ENCODE measurements at regions not wholly inside any gene's neighbourhood (a gene's known extent, or its start where the extent isn't known, plus 50 kb on each side); places are given as distances from the start of the nearest gene placed in this dataset.

GRCh38 chr10:27612551-27613035 is 108.5 kb downstream of the RAB18 start:
- 68% methylated on average over 6 of the region's 6 CpGs for whole genome bisulfite sequencing
- intact Hi-C loops (cut with DNase I): no loop called here
- Histone ChIP-seq H3K4me1 (peaks cover 0 to 16% (median 12%) of the 10 kb centered on the region in 4 donors), H3K9me3 (no peaks in the 10 kb centered on the region), H3K4me3 (no peak overlapping the region), H3K36me3 (no peaks in the 10 kb centered on the region), H3K27me3 (no peaks in the 10 kb centered on the region), H3K27ac (replicated peaks in 1 of 4) (no peak overlapping the region)
- no peak for DNase-seq (ENCODE audit: extremely low spot score)
- TF ChIP-seq CTCF (IDR thresholded peaks at IDR 0.05) (no peak), EP300 (IDR thresholded peaks at IDR 0.05) (no peak)

GRCh38 chr10:27614776-27615175 is 110.7 kb downstream of the RAB18 start:
- intact Hi-C loops (cut with DNase I): no loop called here
- TF ChIP-seq POLR2AphosphoS5 (IDR thresholded peaks at IDR 0.05): no peak
- TF ChIP-seq POLR2A (IDR thresholded peaks at IDR 0.05; ENCODE audit: low read depth): no peak
- no peak for TF ChIP-seq CTCF (IDR thresholded peaks at IDR 0.05)
- no peak for TF ChIP-seq EP300 (IDR thresholded peaks at IDR 0.05)
- no peaks in the 10 kb centered on the region for H3K9me3 ChIP-seq
- no peaks in the 10 kb centered on the region for H3K27me3 ChIP-seq
- peaks cover 0 to 30% (median 26%) of the 10 kb centered on the region in 4 donors for H3K4me1 ChIP-seq
- no peak for DNase-seq (ENCODE audit: extremely low spot score)
- 71% methylated on average over 6 of the region's 6 CpGs for WGBS
- no peaks in the 10 kb centered on the region for H3K36me3 ChIP-seq
- H3K27ac ChIP-seq (replicated peaks in 1 of 4): no peak overlapping the region
- H3K4me3 ChIP-seq: no peak overlapping the region

- Histone ChIP-seq H3K36me3 (no peaks in the 10 kb centered on the region), H3K9me3 (no peaks in the 10 kb centered on the region), H3K4me1 (peaks cover 0 to 35% (median 32%) of the 10 kb centered on the region in 4 donors), H3K27ac (replicated peaks in 1 of 4) (peak overlapping the region in 2 of 4 donors; percentile 25 to 52), H3K4me3 (no peak overlapping the region), H3K27me3 (no peaks in the 10 kb centered on the region)
- 87% methylated on average over 6 of the region's 6 CpGs for WGBS
- no peak for DNase-seq (ENCODE audit: extremely low spot score)
- TF ChIP-seq CTCF (IDR thresholded peaks at IDR 0.05): no peak
- TF ChIP-seq POLR2A (IDR thresholded peaks at IDR 0.05; ENCODE audit: low read depth): no peak
- TF ChIP-seq POLR2AphosphoS5 (IDR thresholded peaks at IDR 0.05): no peak
- no peak for TF ChIP-seq EP300 (IDR thresholded peaks at IDR 0.05)
- intact Hi-C loops (cut with DNase I): no loop called here
Observed at GRCh38 chr10:27618036-27618615, 114.0 kb downstream of the RAB18 start.

- Histone ChIP-seq H3K4me3 (no peak overlapping the region), H3K9me3 (no peaks in the 10 kb centered on the region), H3K27me3 (no peaks in the 10 kb centered on the region), H3K4me1 (peaks cover 0 to 35% (median 32%) of the 10 kb centered on the region in 4 donors), H3K36me3 (no peaks in the 10 kb centered on the region), H3K27ac (replicated peaks in 1 of 4) (peak overlapping the region; percentile 25 to 63 (median 44))
- 45% methylated on average over 10 of the region's 10 CpGs for WGBS
- intact Hi-C loops (cut with DNase I): no loop called here
- no peak for DNase-seq (ENCODE audit: extremely low spot score)
- TF ChIP-seq POLR2AphosphoS5 (IDR thresholded peaks at IDR 0.05): no peak
- no peak for TF ChIP-seq EP300 (IDR thresholded peaks at IDR 0.05)
- TF ChIP-seq POLR2A (IDR thresholded peaks at IDR 0.05; ENCODE audit: low read depth): no peak
- TF ChIP-seq CTCF (IDR thresholded peaks at IDR 0.05): no peak
Observed at GRCh38 chr10:27618906-27619305, 114.8 kb downstream of the RAB18 start.

GRCh38 chr10:27619329-27619728 is 115.2 kb downstream of the RAB18 start:
- peak overlapping the region; percentile 25 to 63 (median 44) for H3K27ac ChIP-seq (replicated peaks in 1 of 4)

More at GRCh38 chr10:27619329-27619728, 115.2 kb downstream of the RAB18 start:
- H3K36me3 ChIP-seq: no peaks in the 10 kb centered on the region
- H3K27me3 ChIP-seq: no peaks in the 10 kb centered on the region
- H3K9me3 ChIP-seq: no peaks in the 10 kb centered on the region
- no peak overlapping the region for H3K4me3 ChIP-seq
- DNase-seq (ENCODE audit: extremely low spot score): no peak
- 76% methylated on average over 4 of the region's 4 CpGs for WGBS
- peaks cover 0 to 35% (median 32%) of the 10 kb centered on the region in 4 donors for H3K4me1 ChIP-seq
- intact Hi-C loops (cut with DNase I): no loop called here
- no peak for TF ChIP-seq POLR2A (IDR thresholded peaks at IDR 0.05; ENCODE audit: low read depth)
- TF ChIP-seq CTCF (IDR thresholded peaks at IDR 0.05): no peak
- TF ChIP-seq EP300 (IDR thresholded peaks at IDR 0.05): no peak
- TF ChIP-seq POLR2AphosphoS5 (IDR thresholded peaks at IDR 0.05): no peak
